Endothelial cell (in vitro differentiated cells): ENCODE measurements at regions not wholly inside any gene's neighbourhood (a gene's known extent, or its start where the extent isn't known, plus 50 kb on each side); places are given as distances from the start of the nearest gene placed in this dataset.

ENCODE experiments used
- DNase-seq: peaks from one replicate; pipeline ENCODE4 v3.0.0; 2021; ENCODE audit warnings: low spot score
- H3K27ac Mint-ChIP-seq: one replicate; pipeline ENCODE4 v1.8.0; 2021; ENCODE audit warnings: mixed read lengths, inconsistent platforms; ENCODE audit not compliant: unreplicated experiment
- H3K27me3 Mint-ChIP-seq: one replicate; pipeline ENCODE4 v1.8.0; 2021; ENCODE audit warnings: mild to moderate bottlenecking, moderate library complexity, mixed read lengths, inconsistent platforms; ENCODE audit not compliant: unreplicated experiment
- H3K36me3 Mint-ChIP-seq: one replicate; pipeline ENCODE4 v1.8.0; 2021; ENCODE audit warnings: mild to moderate bottlenecking, low read depth, mixed read lengths, inconsistent platforms; ENCODE audit not compliant: unreplicated experiment
- H3K4me1 Mint-ChIP-seq: one replicate; pipeline ENCODE4 v1.8.0; 2021; ENCODE audit warnings: mild to moderate bottlenecking, mixed read lengths, inconsistent platforms; ENCODE audit not compliant: unreplicated experiment
- H3K4me3 Mint-ChIP-seq: one replicate; pipeline ENCODE4 v1.8.0; 2021; ENCODE audit warnings: mild to moderate bottlenecking, mixed read lengths, inconsistent platforms; ENCODE audit not compliant: unreplicated experiment
- H3K9me3 Mint-ChIP-seq: one replicate; pipeline ENCODE4 v1.8.0; 2021; ENCODE audit warnings: mixed read lengths, inconsistent platforms; ENCODE audit not compliant: unreplicated experiment
- CTCF ChIP-seq: fragments of 200-600 bp; sonication (generic); IDR thresholded peaks from one replicate; pipeline ENCODE4 v1.5.0; 2021; ENCODE audit warnings: antibody characterized with exemption; ENCODE audit not compliant: unreplicated experiment

DNA sequence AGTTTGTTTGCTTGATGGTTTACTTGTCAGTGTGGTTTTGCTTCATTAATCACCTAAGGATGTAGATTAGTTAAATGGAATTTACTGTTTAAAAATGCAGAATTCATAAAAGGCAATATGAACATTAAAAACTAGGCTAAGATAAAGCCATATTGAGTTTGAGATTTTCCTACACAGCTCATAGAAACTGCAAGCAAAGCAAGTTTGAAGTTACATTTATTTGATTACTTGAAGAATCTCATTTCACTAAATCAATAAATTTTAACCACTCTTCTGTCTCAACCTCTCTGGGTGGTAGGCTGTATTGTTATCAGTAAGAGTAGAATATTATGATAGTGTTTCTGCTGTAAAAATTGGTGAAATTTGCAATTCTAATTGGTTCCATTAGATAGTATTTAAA, 1180.7 kb upstream of the SLC10A2 start:
- DNase-seq, result no peak
- TF ChIP-seq CTCF, result no peak
- Mint-ChIP-seq H3K27ac (no peak overlapping the region), H3K36me3 (no peaks in the 10 kb centered on the region), H3K9me3 (no peaks in the 10 kb centered on the region), H3K27me3 (no peaks in the 10 kb centered on the region), H3K4me1 (no peaks in the 10 kb centered on the region), H3K4me3 (no peak overlapping the region)

GRCh38 chr13:104206450-104207044, 1140.3 kb upstream of the SLC10A2 start:
- no peaks in the 10 kb centered on the region for H3K36me3 Mint-ChIP-seq

GRCh38 chr13:104204177-104204576, 1138.0 kb upstream of the SLC10A2 start:
- Mint-ChIP-seq H3K27ac (no peak overlapping the region), H3K27me3 (no peaks in the 10 kb centered on the region), H3K4me1 (no peaks in the 10 kb centered on the region), H3K9me3 (no peaks in the 10 kb centered on the region), H3K4me3 (no peak overlapping the region), H3K36me3 (no peaks in the 10 kb centered on the region)
- no peak for DNase-seq
- no peak for TF ChIP-seq CTCF

More at GRCh38 chr13:104206450-104207044, 1140.3 kb upstream of the SLC10A2 start:
- Mint-ChIP-seq H3K4me1 (no peaks in the 10 kb centered on the region), H3K9me3 (no peaks in the 10 kb centered on the region), H3K27me3 (no peaks in the 10 kb centered on the region), H3K27ac (no peak overlapping the region), H3K4me3 (no peak overlapping the region)
- no peak for TF ChIP-seq CTCF
- DNase-seq, result no peak

GRCh38 chr13:104198801-104199200, 1132.6 kb upstream of the SLC10A2 start:
- Mint-ChIP-seq H3K36me3 (no peaks in the 10 kb centered on the region), H3K4me1 (no peaks in the 10 kb centered on the region), H3K27ac (no peak overlapping the region), H3K4me3 (no peak overlapping the region), H3K9me3 (no peaks in the 10 kb centered on the region), H3K27me3 (no peaks in the 10 kb centered on the region)
- DNase-seq, result no peak
- TF ChIP-seq CTCF, result no peak

DNA sequence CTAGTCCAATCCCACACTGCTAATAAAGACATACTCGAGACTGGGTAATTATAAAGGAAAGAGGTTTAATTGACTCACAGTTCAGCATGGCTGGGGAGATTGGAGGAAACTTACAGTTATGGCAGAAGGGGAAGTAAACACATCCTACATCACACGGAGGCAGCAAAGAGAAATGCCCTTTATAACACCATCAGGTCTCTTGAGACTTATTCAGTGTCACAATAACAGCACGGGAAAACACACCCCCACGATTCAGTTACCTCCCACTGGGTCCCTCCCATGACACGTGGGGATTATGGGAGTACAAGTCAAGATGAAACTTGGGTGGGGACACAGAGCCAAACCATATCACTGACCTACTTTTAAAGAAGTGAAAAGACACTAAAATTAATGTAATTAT, 1130.4 kb upstream of the SLC10A2 start:
- no peak for DNase-seq
- Mint-ChIP-seq H3K27me3 (no peaks in the 10 kb centered on the region), H3K27ac (no peak overlapping the region), H3K9me3 (no peaks in the 10 kb centered on the region), H3K36me3 (no peaks in the 10 kb centered on the region), H3K4me3 (no peak overlapping the region), H3K4me1 (no peaks in the 10 kb centered on the region)
- TF ChIP-seq CTCF, result no peak
